ENCODE measurements at regions not wholly inside any gene's neighbourhood (a gene's known extent, or its start where the extent isn't known, plus 50 kb on each side); places are given as distances from the start of the nearest gene placed in this dataset.

DNA sequence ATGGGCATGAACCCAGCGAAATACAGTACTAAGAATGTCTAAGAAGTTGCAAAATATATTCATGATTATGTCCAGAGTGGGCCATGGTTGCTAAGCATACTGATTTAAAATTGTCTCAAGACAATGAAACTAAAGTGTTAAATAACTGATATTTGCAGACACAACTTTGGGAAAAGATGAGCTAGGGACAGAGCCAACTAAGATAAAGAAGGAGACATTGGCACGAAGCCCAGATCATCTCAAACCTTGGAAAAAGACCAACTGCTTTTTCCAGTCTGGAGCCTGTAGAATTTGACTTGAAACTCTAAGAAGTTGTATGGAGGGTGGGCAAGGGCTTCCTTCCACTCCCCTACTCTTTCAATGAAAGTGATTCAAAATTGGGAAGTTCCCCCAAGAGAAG lies 108.5 kb upstream of the GLRA2 start:
- TF ChIP-seq, protein P1, sequence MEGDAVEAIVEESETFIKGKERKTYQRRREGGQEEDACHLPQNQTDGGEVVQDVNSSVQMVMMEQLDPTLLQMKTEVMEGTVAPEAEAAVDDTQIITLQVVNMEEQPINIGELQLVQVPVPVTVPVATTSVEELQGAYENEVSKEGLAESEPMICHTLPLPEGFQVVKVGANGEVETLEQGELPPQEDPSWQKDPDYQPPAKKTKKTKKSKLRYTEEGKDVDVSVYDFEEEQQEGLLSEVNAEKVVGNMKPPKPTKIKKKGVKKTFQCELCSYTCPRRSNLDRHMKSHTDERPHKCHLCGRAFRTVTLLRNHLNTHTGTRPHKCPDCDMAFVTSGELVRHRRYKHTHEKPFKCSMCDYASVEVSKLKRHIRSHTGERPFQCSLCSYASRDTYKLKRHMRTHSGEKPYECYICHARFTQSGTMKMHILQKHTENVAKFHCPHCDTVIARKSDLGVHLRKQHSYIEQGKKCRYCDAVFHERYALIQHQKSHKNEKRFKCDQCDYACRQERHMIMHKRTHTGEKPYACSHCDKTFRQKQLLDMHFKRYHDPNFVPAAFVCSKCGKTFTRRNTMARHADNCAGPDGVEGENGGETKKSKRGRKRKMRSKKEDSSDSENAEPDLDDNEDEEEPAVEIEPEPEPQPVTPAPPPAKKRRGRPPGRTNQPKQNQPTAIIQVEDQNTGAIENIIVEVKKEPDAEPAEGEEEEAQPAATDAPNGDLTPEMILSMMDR (conservative IDR thresholded peaks at IDR 0.05; ENCODE audit: low read depth, low read length) = no peak
- no peak for TF ChIP-seq POLR2A (IDR thresholded peaks at IDR 0.05; ENCODE audit: low read depth, low read length)
- TF ChIP-seq RCOR1 (IDR thresholded peaks at IDR 0.05; ENCODE audit: insufficient replicate concordance, low read length) = no peak
- TF ChIP-seq, protein P2, sequence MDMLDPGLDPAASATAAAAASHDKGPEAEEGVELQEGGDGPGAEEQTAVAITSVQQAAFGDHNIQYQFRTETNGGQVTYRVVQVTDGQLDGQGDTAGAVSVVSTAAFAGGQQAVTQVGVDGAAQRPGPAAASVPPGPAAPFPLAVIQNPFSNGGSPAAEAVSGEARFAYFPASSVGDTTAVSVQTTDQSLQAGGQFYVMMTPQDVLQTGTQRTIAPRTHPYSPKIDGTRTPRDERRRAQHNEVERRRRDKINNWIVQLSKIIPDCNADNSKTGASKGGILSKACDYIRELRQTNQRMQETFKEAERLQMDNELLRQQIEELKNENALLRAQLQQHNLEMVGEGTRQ (IDR thresholded peaks at IDR 0.05; ENCODE audit: low read depth, low read length) = no peak
